ENCODE measurements at regions not wholly inside any gene's neighbourhood (a gene's known extent, or its start where the extent isn't known, plus 50 kb on each side); places are given as distances from the start of the nearest gene placed in this dataset.

DNA sequence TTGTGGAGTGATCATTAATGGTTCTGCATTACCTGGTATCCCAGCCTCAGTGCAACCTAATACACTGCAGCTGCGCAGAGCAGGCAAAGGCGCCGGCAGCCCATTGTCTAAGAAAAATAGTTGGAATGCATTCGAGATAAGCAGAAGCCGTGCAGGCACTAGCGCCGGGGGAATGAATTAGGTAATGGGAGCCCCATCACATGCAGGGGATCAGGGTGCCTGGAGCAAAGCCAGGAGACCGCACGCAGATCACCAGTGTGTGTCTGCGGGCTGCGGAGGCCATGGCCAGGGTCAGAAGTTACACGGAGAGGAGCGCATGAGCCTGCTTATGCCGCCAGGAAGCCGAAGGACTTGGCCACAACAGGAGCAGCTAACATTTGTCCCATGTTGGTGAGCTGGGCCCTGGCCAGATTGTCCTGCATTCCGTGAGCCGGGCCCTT, 156.8 kb downstream of the DLL1 start:
- TF ChIP-seq, protein P1, sequence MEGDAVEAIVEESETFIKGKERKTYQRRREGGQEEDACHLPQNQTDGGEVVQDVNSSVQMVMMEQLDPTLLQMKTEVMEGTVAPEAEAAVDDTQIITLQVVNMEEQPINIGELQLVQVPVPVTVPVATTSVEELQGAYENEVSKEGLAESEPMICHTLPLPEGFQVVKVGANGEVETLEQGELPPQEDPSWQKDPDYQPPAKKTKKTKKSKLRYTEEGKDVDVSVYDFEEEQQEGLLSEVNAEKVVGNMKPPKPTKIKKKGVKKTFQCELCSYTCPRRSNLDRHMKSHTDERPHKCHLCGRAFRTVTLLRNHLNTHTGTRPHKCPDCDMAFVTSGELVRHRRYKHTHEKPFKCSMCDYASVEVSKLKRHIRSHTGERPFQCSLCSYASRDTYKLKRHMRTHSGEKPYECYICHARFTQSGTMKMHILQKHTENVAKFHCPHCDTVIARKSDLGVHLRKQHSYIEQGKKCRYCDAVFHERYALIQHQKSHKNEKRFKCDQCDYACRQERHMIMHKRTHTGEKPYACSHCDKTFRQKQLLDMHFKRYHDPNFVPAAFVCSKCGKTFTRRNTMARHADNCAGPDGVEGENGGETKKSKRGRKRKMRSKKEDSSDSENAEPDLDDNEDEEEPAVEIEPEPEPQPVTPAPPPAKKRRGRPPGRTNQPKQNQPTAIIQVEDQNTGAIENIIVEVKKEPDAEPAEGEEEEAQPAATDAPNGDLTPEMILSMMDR (IDR thresholded peaks at IDR 0.05; ENCODE audit: insufficient read depth, low read length, poor library complexity, severe bottlenecking): no peak
- TF ChIP-seq EZH2phosphoT487 (conservative IDR thresholded peaks at IDR 0.05; ENCODE audit: low read length): no peak

All from SU-DHL-6 (cell line).